Ovary (tissue), 7 donors: ENCODE measurements at regions not wholly inside any gene's neighbourhood (a gene's known extent, or its start where the extent isn't known, plus 50 kb on each side); places are given as distances from the start of the nearest gene placed in this dataset.

Experiments
- DNase-seq, 5 donors: peaks; one replicate each; pipeline ENCODE4 v3.0.0-alpha.2; 2019 to 2020
- H3K27ac ChIP-seq, 2 donors: fragments of 200-600 bp; one replicate each; pipeline versions ENCODE4 v1.5.1 to v1.8.0; 2019 to 2022
- H3K27me3 ChIP-seq: fragments of 200-600 bp; one replicate; pipeline ENCODE4 v1.8.0; 2022
- H3K36me3 ChIP-seq: fragments of 200-600 bp; sonication (generic); one replicate; pipeline ENCODE4 v1.5.1; 2019
- H3K4me1 ChIP-seq: one replicate; pipeline ENCODE4 v1.8.1; 2013; ENCODE audit warnings: mild to moderate bottlenecking, moderate library complexity; ENCODE audit not compliant: insufficient read depth
- H3K4me3 ChIP-seq: fragments of 200-600 bp; sonication (generic); one replicate; pipeline ENCODE4 v1.5.1; 2017
- H3K9me3 ChIP-seq, 2 donors: fragments of 200-600 bp in 1 of 2; sonication (generic) in 1 of 2; one replicate each; pipeline versions ENCODE4 v1.5.1 to v1.8.1; 2013 to 2019; ENCODE audit warnings: mild to moderate bottlenecking in 1 of 2, moderate library complexity in 1 of 2
- CTCF ChIP-seq, 3 donors: fragments of 450-650 bp in 2 of 3; fragments of 200-600 bp in 1 of 3; IDR thresholded peaks; one replicate each; pipeline versions ENCODE4 v1.5.1 to v1.8.0; 2016 to 2022; ENCODE audit warnings: antibody characterized with exemption in 3 of 3, mild to moderate bottlenecking in 1 of 3
- EP300 ChIP-seq: sonication (generic); formaldehyde crosslinking; IDR thresholded peaks from one replicate; pipeline ENCODE4 v1.6.1; 2017; ENCODE audit warnings: antibody characterized with exemption
- POLR2A ChIP-seq: fragments of 450-650 bp; IDR thresholded peaks from one replicate; pipeline ENCODE4 v1.6.1; 2017; ENCODE audit warnings: antibody characterized with exemption, mild to moderate bottlenecking, moderate library complexity
- WGBS, 3 donors: extraction: QIAGEN DNeasy Blood & Tissue Kit in 1 of 3; methylation state at CpG; one replicate each; pipeline versions ENCODE4 v1.1.5 to v1.1.7; 2013 to 2017; 5-methylcytosine and 5-hydroxymethylcytosine counted together
- intact Hi-C, 4 donors: fragments of 100-400 bp; cut with DNase I; formaldehyde crosslinking; loops; one replicate each; pipeline versions ENCODE4 v1.11.0 to v1.15.1; 2022 to 2023
- donor health status: DM: no; HTN: no; CAD: no; lungs with moderate emphysema.
- donor health status: DM: no; HTN: no; CAD: no.
- donor health status: Bipolar disorder and iron deficiency.
- donor health status: DM: no; HTN: no; CAD: no.
- donor health status: DM: yes; HTN: yes; CAD: no.

- no peaks in the 10 kb centered on the region for H3K27me3 ChIP-seq
- H3K36me3 ChIP-seq, result no peaks in the 10 kb centered on the region
- intact Hi-C loops, result no loop called here
- H3K4me3 ChIP-seq, result no peak overlapping the region
- no peaks in the 10 kb centered on the region for H3K4me1 ChIP-seq
- no peak overlapping the region for H3K27ac ChIP-seq
- WGBS, 3 donors, result 48 to 55% (median 50%) methylated on average over 2 of the region's 2 CpGs
- H3K9me3 ChIP-seq, result no peaks in the 10 kb centered on the region
- TF ChIP-seq CTCF (IDR thresholded peaks at IDR 0.05) (no peak), POLR2A (no peak), EP300 (no peak)
- DNase-seq, result no peak
Observed at GRCh38 chr10:58089739-58090138, 178.0 kb downstream of the IPMK start.

GRCh38 chr10:58087896-58088295 lies 179.8 kb downstream of the IPMK start:
- TF ChIP-seq EP300, result no peak
- TF ChIP-seq CTCF (IDR thresholded peaks at IDR 0.05), result no peak
- no peak for TF ChIP-seq POLR2A

GRCh38 chr10:58086763-58087150 lies 180.9 kb downstream of the IPMK start:
- no peaks in the 10 kb centered on the region for H3K4me1 ChIP-seq
- no peak overlapping the region for H3K27ac ChIP-seq
- H3K9me3 ChIP-seq, result no peaks in the 10 kb centered on the region
- DNase-seq, result no peak
- no peak for TF ChIP-seq EP300
- no peak for TF ChIP-seq POLR2A
- no peak for TF ChIP-seq CTCF (IDR thresholded peaks at IDR 0.05)
- 89 to 94% (median 94%) methylated on average over 2 of the region's 2 CpGs for WGBS, 3 donors
- H3K4me3 ChIP-seq, result no peak overlapping the region
- H3K27me3 ChIP-seq, result no peaks in the 10 kb centered on the region
- intact Hi-C loops, result no loop called here
- no peaks in the 10 kb centered on the region for H3K36me3 ChIP-seq

More at GRCh38 chr10:58087896-58088295, 179.8 kb downstream of the IPMK start:
- H3K9me3 ChIP-seq, result no peaks in the 10 kb centered on the region
- intact Hi-C loops, result no loop called here
- H3K27ac ChIP-seq, result no peak overlapping the region
- H3K4me1 ChIP-seq, result no peaks in the 10 kb centered on the region
- DNase-seq, result no peak
- H3K4me3 ChIP-seq, result no peak overlapping the region
- no peaks in the 10 kb centered on the region for H3K36me3 ChIP-seq
- no peaks in the 10 kb centered on the region for H3K27me3 ChIP-seq

GRCh38 chr10:58086144-58086762 lies 181.4 kb downstream of the IPMK start:
- intact Hi-C loops, result no loop called here
- no peak for DNase-seq
- H3K9me3 ChIP-seq, result no peaks in the 10 kb centered on the region

More at GRCh38 chr10:58086144-58086762, 181.4 kb downstream of the IPMK start:
- Histone ChIP-seq H3K27ac (no peak overlapping the region), H3K27me3 (no peaks in the 10 kb centered on the region), H3K36me3 (no peaks in the 10 kb centered on the region), H3K4me3 (no peak overlapping the region), H3K4me1 (no peaks in the 10 kb centered on the region)
- 52 to 57% (median 54%) methylated on average over 2 of the region's 2 CpGs for WGBS, 3 donors
- TF ChIP-seq POLR2A (no peak), EP300 (no peak), CTCF (IDR thresholded peaks at IDR 0.05) (no peak)
